C4-2B (cell line): ENCODE measurements at regions not wholly inside any gene's neighbourhood (a gene's known extent, or its start where the extent isn't known, plus 50 kb on each side); places are given as distances from the start of the nearest gene placed in this dataset.

ENCODE experiments used
- CTCF ChIP-seq: fragments of 450-650 bp; conservative IDR thresholded peaks from 2 replicates; pipeline ENCODE4 v1.5.1; 2017; ENCODE audit warnings: mild to moderate bottlenecking
- ZFX ChIP-seq: fragments of 450-650 bp; IDR thresholded peaks from 2 replicates; pipeline ENCODE4 v1.6.1; 2017

DNA sequence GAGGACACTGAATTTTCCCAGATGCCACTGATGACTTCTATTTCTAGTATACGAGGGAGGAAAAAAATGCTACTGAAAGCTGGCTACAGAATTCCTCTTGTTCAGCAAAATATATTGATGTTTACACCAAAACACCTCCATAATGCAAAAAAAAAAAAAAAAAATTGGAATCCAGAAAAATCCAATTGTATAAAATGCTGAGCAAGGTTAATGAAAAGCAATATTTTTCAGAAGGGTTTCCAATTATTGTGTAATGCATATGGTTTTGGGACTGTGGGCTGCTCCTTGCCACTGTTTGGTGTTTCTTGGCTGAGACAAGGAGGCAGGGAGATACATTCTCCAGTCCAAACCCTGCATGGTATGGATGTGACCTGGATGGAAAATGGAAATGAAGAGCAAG, 83.8 kb downstream of the LSM5 start:
- no peak for TF ChIP-seq CTCF
- no peak for TF ChIP-seq ZFX
